ENCODE measurements at regions not wholly inside any gene's neighbourhood (a gene's known extent, or its start where the extent isn't known, plus 50 kb on each side); places are given as distances from the start of the nearest gene placed in this dataset.

DNA sequence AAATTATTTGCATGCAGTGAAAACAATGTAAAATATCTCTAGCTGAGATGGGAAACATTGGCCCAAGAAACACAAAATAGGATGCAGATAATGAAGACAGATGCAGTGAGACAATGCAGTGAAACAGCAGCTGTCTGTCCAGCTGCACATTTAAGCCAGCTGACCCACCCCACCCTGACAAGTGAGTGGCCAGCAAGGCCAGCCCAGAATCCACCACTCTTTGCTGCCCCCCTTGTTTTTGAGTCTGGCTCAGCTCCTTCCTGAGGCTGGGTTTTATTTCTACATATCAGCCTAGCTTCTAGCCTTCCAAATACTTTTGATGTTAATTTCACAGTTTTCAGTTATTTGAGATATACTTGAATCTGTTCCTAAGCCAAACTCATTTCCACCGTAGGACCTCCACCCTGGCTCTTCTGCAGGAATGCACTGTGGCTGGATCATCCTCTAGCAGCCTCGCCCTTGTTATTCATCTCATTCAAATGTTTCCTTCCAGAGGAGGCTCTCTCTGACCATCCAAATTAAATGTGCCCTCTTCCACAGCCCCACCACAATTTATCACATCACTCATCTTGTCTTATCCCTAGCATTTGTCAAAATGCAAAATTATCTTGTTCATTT, 154.1 kb upstream of the POU2AF2 start:
- TF ChIP-seq CTCF (IDR thresholded peaks at IDR 0.05): no peak

DNA sequence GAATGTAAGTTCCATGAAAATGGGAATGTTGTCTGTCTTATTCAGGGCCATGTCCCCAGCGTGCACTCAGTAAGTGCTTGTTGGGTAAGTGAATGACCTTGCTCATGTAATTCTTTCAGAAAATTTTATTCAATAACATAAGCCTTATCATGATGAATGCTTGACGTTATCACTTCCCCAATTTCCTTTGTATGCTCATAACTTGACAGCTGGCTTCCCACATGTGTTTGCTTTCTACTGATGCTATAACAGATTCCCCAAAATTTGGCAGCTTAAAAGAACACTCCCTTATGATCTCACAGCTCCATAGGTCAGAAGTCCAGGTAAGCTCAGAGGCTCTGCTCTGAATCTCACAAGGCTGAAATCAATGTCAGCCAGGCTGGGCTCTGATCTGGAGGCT, 155.8 kb upstream of the POU2AF2 start:
- no peak for TF ChIP-seq CTCF (IDR thresholded peaks at IDR 0.05)

DNA sequence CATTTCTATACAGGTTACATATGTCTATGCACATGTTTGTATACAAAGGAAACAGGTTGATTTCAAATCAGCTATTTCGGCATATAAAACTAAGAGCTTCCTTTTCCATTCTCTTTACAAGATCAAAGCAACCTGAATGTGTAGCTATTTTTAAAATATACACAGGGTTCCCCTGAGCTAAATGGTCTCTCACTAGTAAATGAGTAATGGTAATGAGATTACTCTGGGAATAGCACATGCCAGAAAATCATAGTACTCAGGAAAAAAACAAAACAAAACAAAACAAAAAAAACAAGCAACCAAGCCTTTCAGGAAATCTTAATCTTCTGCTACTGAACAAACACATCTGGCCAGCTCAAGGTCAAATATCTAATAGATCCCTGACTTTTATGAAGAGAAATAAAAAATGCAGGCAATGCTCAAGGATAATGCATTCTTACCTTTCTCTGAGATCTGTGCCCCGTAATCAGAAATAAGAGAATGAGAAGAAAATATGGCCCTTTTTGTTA, 156.6 kb upstream of the POU2AF2 start:
- no peak for TF ChIP-seq CTCF (IDR thresholded peaks at IDR 0.05)

DNA sequence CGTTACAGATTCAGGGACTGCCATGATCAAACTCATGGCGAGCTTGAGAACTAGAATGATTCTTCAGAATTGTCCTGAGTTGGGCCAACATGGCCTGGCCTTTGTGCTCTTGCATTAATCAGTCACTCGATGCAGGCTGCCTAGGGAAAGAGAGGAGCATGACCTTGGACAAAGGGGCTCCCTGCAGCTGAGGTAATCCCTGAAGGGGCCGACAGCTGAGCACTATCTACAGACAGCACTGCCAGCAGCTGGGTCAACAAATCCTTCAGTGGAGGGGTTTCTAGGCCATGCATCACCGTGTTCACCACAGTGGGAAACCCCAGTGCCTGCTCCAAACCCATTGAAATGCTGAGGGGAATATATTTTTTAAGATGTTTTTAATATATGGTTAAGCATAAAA, 159.5 kb upstream of the POU2AF2 start:
- TF ChIP-seq CTCF (IDR thresholded peaks at IDR 0.05): no peak

- TF ChIP-seq CTCF (IDR thresholded peaks at IDR 0.05): no peak
Observed at GRCh38 chr11:111082664-111083063, 162.9 kb upstream of the POU2AF2 start.

DNA sequence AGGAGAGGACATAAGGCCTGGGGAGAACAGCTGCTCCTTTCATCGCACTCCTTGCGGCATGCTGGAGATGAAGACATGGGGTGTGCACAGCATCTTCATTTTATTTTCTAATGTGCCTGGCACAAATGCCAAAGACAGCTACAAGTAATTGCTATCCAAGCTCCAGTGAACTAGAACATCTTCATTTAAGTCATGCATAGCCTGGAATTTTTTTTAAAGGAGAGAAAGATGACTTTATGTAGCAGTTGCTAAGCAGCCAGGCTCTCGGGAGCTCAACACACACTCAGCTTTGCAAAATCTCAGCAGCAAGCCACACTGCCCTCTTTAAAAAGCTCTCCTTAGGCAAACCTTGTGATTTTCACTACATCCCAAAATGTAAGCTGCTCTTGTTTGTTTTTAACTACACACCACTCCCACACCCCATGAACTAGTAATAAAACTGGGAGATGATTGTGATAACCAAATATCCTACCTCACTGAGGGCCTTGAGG, 164.5 kb upstream of the POU2AF2 start:
- no peak for TF ChIP-seq CTCF (IDR thresholded peaks at IDR 0.05)

GRCh38 chr11:111077530-111078322, 167.8 kb upstream of the POU2AF2 start:
- no peak for TF ChIP-seq CTCF (IDR thresholded peaks at IDR 0.05)

Data from LNCAP (cell line).